ENCODE measurements at regions not wholly inside any gene's neighbourhood (a gene's known extent, or its start where the extent isn't known, plus 50 kb on each side); places are given as distances from the start of the nearest gene placed in this dataset.

- DNase-seq: no peak
These were observed 447.0 kb downstream of the CNTNAP4 start for GRCh38 chr16:76724181-76724580.

- no peak for DNase-seq
These were observed 452.3 kb downstream of the CNTNAP4 start for GRCh38 chr16:76729525-76729924.

GRCh38 chr16:76732894-76733293, 455.7 kb downstream of the CNTNAP4 start:
- no peak for DNase-seq

- no peak for DNase-seq
These were observed 449.4 kb upstream of the MON1B start for GRCh38 chr16:76741623-76742022.

- no peak for DNase-seq
These were observed 442.3 kb upstream of the MON1B start for GRCh38 chr16:76748461-76749348.

GRCh38 chr16:76749780-76750375, 441.1 kb upstream of the MON1B start:
- no peak for DNase-seq

- DNase-seq: no peak
These were observed 435.5 kb upstream of the MON1B start for GRCh38 chr16:76755496-76755895.

- DNase-seq: no peak
These were observed 434.6 kb upstream of the MON1B start for GRCh38 chr16:76756423-76756822.

- no peak for DNase-seq
These were observed 434.0 kb upstream of the MON1B start for GRCh38 chr16:76756951-76757350.

GRCh38 chr16:76766538-76766937, 424.5 kb upstream of the MON1B start:
- no peak for DNase-seq

GRCh38 chr16:76768316-76768715, 422.7 kb upstream of the MON1B start:
- DNase-seq: no peak

GRCh38 chr16:76768948-76769347, 422.0 kb upstream of the MON1B start:
- no peak for DNase-seq

GRCh38 chr16:76771216-76771615, 419.8 kb upstream of the MON1B start:
- no peak for DNase-seq

GRCh38 chr16:76777721-76778465, 413.1 kb upstream of the MON1B start:
- no peak for DNase-seq

GRCh38 chr16:76780556-76780955, 410.4 kb upstream of the MON1B start:
- DNase-seq: no peak

GRCh38 chr16:76784530-76784929, 406.5 kb upstream of the MON1B start:
- DNase-seq: no peak

- no peak for DNase-seq
These were observed 403.6 kb upstream of the MON1B start for GRCh38 chr16:76787394-76787793.

GRCh38 chr16:76791151-76791550, 399.8 kb upstream of the MON1B start:
- DNase-seq: no peak

GRCh38 chr16:76796416-76796815, 394.6 kb upstream of the MON1B start:
- DNase-seq: no peak

GRCh38 chr16:76796978-76797377, 394.0 kb upstream of the MON1B start:
- DNase-seq: no peak

- no peak for DNase-seq
These were observed 393.5 kb upstream of the MON1B start for GRCh38 chr16:76797457-76797856.

- DNase-seq: no peak
These were observed 390.8 kb upstream of the MON1B start for GRCh38 chr16:76800196-76800595.

GRCh38 chr16:76801357-76801756, 389.6 kb upstream of the MON1B start:
- DNase-seq: no peak

GRCh38 chr16:76816475-76816874, 374.5 kb upstream of the MON1B start:
- no peak for DNase-seq

All from right forelimb (tissue), 1 donor.